A673 (cell line): ENCODE measurements at regions not wholly inside any gene's neighbourhood (a gene's known extent, or its start where the extent isn't known, plus 50 kb on each side); places are given as distances from the start of the nearest gene placed in this dataset.

Experiments
- BruUV-seq: library from RNA; stranded (reverse); fragments of 400-500 nt; replicated peaks from 2 replicates; lab custom pipeline; 2021; lab: Mats Ljungman, UMichigan
- CTCF ChIA-PET: fragments of 300-600 bp; sonication (Branson Sonifier 250); formaldehyde crosslinking; loops from one replicate; lab custom pipeline; 2022; ENCODE audit warnings: antibody characterized with exemption; lab: Charles Lee
- POLR2A ChIA-PET: fragments of 300-600 bp; sonication (Branson Sonifier 250); formaldehyde crosslinking; loops from one replicate; lab custom pipeline; 2022; ENCODE audit warnings: antibody characterized with exemption; ENCODE audit not compliant: low non-redundant PET; lab: Charles Lee
- DNase-seq: peaks from one replicate; pipeline ENCODE4 v3.0.0-alpha.2; 2015; ENCODE audit warnings: low spot score
- H3K27ac ChIP-seq: fragments of 200-600 bp; sonication (generic); 2 replicates; pipeline ENCODE4 v1.5.1; 2016; ENCODE audit warnings: mixed run types, low read depth, mild to moderate bottlenecking, mixed read lengths, antibody characterized with exemption, low read length; ENCODE audit not compliant: poor library complexity, severe bottlenecking
- H3K27me3 ChIP-seq: fragments of 200-600 bp; sonication (generic); replicated peaks from 2 replicates; pipeline ENCODE4 v1.6.1; 2017; ENCODE audit warnings: mixed run types, low read depth, mild to moderate bottlenecking, mixed read lengths, antibody characterized with exemption, low read length; ENCODE audit not compliant: insufficient read depth, poor library complexity
- H3K36me3 ChIP-seq: fragments of 200-600 bp; sonication (generic); 2 replicates; pipeline ENCODE4 v1.6.1; 2016; ENCODE audit warnings: mixed run types, mild to moderate bottlenecking, mixed read lengths, antibody characterized with exemption, low read length; ENCODE audit not compliant: insufficient read depth, poor library complexity, severe bottlenecking
- H3K4me1 ChIP-seq: fragments of 200-600 bp; sonication (generic); 2 replicates; pipeline ENCODE4 v1.6.1; 2017; ENCODE audit warnings: mixed run types, mild to moderate bottlenecking, mixed read lengths, antibody characterized with exemption, low read length; ENCODE audit not compliant: insufficient read depth, poor library complexity, severe bottlenecking
- H3K4me3 ChIP-seq: fragments of 200-600 bp; sonication (generic); 2 replicates; pipeline ENCODE4 v1.5.1; 2016; ENCODE audit warnings: low read depth, mixed run types, mild to moderate bottlenecking, mixed read lengths, low read length; ENCODE audit not compliant: poor library complexity, severe bottlenecking
- H3K9me3 ChIP-seq: fragments of 200-600 bp; sonication (generic); 2 replicates; pipeline ENCODE4 v1.6.1; 2016; ENCODE audit warnings: mixed run types, low read depth, mild to moderate bottlenecking, mixed read lengths, antibody characterized with exemption, low read length; ENCODE audit not compliant: poor library complexity, severe bottlenecking
- CTCF ChIP-seq: fragments of 300-800, 200-600 bp; sonication (generic); conservative IDR thresholded peaks from 2 replicates; pipeline ENCODE4 v1.5.1; 2017; ENCODE audit warnings: low read depth, mild to moderate bottlenecking, antibody characterized with exemption, low read length, moderate library complexity, mixed read lengths
- EZH2 ChIP-seq: fragments of 200-600 bp; sonication (generic); IDR thresholded peaks from 2 replicates; pipeline ENCODE4 v1.6.1; 2017; ENCODE audit warnings: borderline replicate concordance, low read depth, mild to moderate bottlenecking, mixed read lengths, antibody characterized with exemption, low read length; ENCODE audit not compliant: poor library complexity, severe bottlenecking
- intact Hi-C: fragments of 100-400 bp; cut with micrococcal nuclease; formaldehyde crosslinking; loops from one replicate; pipeline ENCODE4 v1.10.0; 2022; ENCODE audit not compliant: unreplicated experiment

- Histone ChIP-seq H3K4me3 (no peak overlapping the region), H3K27ac (no peak overlapping the region), H3K36me3 (no peaks in the 10 kb centered on the region), H3K9me3 (peaks cover 30% of the 10 kb centered on the region), H3K27me3 (no peaks in the 10 kb centered on the region), H3K4me1 (peaks cover 10% of the 10 kb centered on the region)
- no peak for TF ChIP-seq CTCF
- CTCF ChIA-PET: no interaction called here
- DNase-seq: no peak
- BruUV-seq: no TSS peak
- POLR2A ChIA-PET: no interaction called here
- intact Hi-C loops: no loop called here
These were observed 119.1 kb upstream of the BMP5 start for GRCh38 chr6:55994531-55994930.

GRCh38 chr6:55993418-55993817 lies 118.0 kb upstream of the BMP5 start:
- DNase-seq: no peak
- ChIA-PET CTCF (no interaction called here), POLR2A (no interaction called here)
- Histone ChIP-seq H3K9me3 (peaks cover 30% of the 10 kb centered on the region), H3K36me3 (no peaks in the 10 kb centered on the region), H3K27me3 (no peaks in the 10 kb centered on the region), H3K27ac (no peak overlapping the region), H3K4me1 (no peaks in the 10 kb centered on the region), H3K4me3 (no peak overlapping the region)
- intact Hi-C loops: no loop called here
- BruUV-seq: no TSS peak
- TF ChIP-seq CTCF (no peak), EZH2 (no peak)

GRCh38 chr6:55992546-55992945 lies 117.2 kb upstream of the BMP5 start:
- ChIA-PET CTCF (no interaction called here), POLR2A (no interaction called here)
- TF ChIP-seq EZH2 (no peak), CTCF (no peak)
- Histone ChIP-seq H3K4me3 (no peak overlapping the region), H3K27me3 (no peaks in the 10 kb centered on the region), H3K9me3 (peaks cover 30% of the 10 kb centered on the region), H3K27ac (no peak overlapping the region), H3K36me3 (no peaks in the 10 kb centered on the region), H3K4me1 (no peaks in the 10 kb centered on the region)
- no peak for DNase-seq
- no TSS peak for BruUV-seq
- intact Hi-C loops: no loop called here
